GM12865 (cell line): ENCODE measurements at regions not wholly inside any gene's neighbourhood (a gene's known extent, or its start where the extent isn't known, plus 50 kb on each side); places are given as distances from the start of the nearest gene placed in this dataset.

Experiments
- DNase-seq: peaks from one replicate; pipeline ENCODE4 v3.0.0; 2010; ENCODE audit warnings: low read depth
- H3K4me3 ChIP-seq: 2 replicates; pipeline ENCODE4 v1.5.1; 2011; ENCODE audit warnings: mild to moderate bottlenecking, low read depth, low read length, control low read depth
- CTCF ChIP-seq: IDR thresholded peaks from 2 replicates; pipeline ENCODE4 v1.5.1; 2011; ENCODE audit warnings: low read length, control low read depth, low read depth, inconsistent platforms; ENCODE audit not compliant: insufficient read depth; ENCODE audit errors: missing control alignments

- TF ChIP-seq CTCF: no peak
- DNase-seq: no peak
- no peak overlapping the region for H3K4me3 ChIP-seq
These were observed 1595.9 kb upstream of the NUDT12 start for GRCh38 chr5:105158526-105158925.

GRCh38 chr5:105150323-105150722 is 1587.7 kb upstream of the NUDT12 start:
- no peak for DNase-seq
- H3K4me3 ChIP-seq: no peak overlapping the region
- no peak for TF ChIP-seq CTCF

GRCh38 chr5:105146867-105147266 is 1584.3 kb upstream of the NUDT12 start:
- no peak for DNase-seq
- H3K4me3 ChIP-seq: no peak overlapping the region
- TF ChIP-seq CTCF: no peak

GRCh38 chr5:105145152-105145551 is 1582.6 kb upstream of the NUDT12 start:
- no peak for DNase-seq
- TF ChIP-seq CTCF: no peak
- no peak overlapping the region for H3K4me3 ChIP-seq

GRCh38 chr5:105134328-105134727 is 1571.7 kb upstream of the NUDT12 start:
- TF ChIP-seq CTCF: no peak
- no peak overlapping the region for H3K4me3 ChIP-seq
- DNase-seq: no peak

- no peak for TF ChIP-seq CTCF
- no peak for DNase-seq
These were observed 1570.5 kb upstream of the NUDT12 start for GRCh38 chr5:105133087-105133486.

GRCh38 chr5:105132581-105132980 is 1570.0 kb upstream of the NUDT12 start:
- no peak for TF ChIP-seq CTCF
- no peak for DNase-seq
- no peak overlapping the region for H3K4me3 ChIP-seq

More at GRCh38 chr5:105133087-105133486, 1570.5 kb upstream of the NUDT12 start:
- H3K4me3 ChIP-seq: no peak overlapping the region
